ENCODE measurements at regions not wholly inside any gene's neighbourhood (a gene's known extent, or its start where the extent isn't known, plus 50 kb on each side); places are given as distances from the start of the nearest gene placed in this dataset.

DNA sequence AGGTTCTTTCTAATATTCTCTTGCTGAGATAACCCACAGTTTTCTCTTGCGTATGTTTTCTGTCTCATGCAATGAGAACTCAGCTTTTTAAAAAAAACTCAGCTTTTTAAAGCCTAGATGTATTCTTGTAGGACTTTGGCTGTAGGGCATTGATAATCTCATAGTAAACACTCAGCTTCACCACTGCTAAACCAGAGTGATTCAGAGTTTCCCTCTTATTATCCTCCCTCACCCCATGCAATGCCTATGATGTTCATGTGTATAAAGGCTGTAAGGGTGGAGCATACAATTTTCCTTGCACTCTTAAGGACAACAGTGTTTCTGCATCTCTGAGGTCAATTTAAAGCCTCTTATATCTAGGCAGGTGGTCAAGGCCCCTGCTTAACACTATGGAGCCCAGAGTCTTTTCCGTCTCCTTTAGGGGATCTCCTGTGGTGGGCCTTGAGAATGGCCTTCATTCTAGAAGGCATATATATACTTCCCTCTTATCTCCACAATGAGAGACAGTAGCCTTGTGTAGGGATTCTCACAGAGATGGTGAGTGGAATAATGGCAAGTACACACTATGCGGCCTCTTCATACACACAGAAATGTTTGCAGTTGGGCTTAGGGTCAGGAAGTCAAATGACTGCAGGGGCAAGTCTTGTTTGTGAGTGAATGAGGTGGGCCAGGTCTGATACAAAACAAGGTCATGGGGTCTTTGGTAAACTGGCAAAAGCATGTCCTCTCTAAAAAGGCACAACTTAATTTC lies 279.6 kb downstream of the HS3ST3A1 start:
- no peak for DNase-seq
- Mint-ChIP-seq H3K9me3 (no peaks in the 10 kb centered on the region), H3K4me3 (no peak overlapping the region), H3K4me1 (ENCODE audit: low read depth) (no peaks in the 10 kb centered on the region), H3K36me3 (ENCODE audit: insufficient read depth) (no peaks in the 10 kb centered on the region), H3K27me3 (ENCODE audit: low read depth) (peaks cover 3% of the 10 kb centered on the region)
- ATAC-seq = no peak

GRCh38 chr17:13320046-13320785 lies 281.5 kb downstream of the HS3ST3A1 start:
- Mint-ChIP-seq H3K27me3 (ENCODE audit: low read depth) (peaks cover 3% of the 10 kb centered on the region), H3K36me3 (ENCODE audit: insufficient read depth) (no peaks in the 10 kb centered on the region), H3K4me3 (no peak overlapping the region), H3K9me3 (no peaks in the 10 kb centered on the region), H3K4me1 (ENCODE audit: low read depth) (no peaks in the 10 kb centered on the region)
- ATAC-seq = no peak
- no peak for DNase-seq

DNA sequence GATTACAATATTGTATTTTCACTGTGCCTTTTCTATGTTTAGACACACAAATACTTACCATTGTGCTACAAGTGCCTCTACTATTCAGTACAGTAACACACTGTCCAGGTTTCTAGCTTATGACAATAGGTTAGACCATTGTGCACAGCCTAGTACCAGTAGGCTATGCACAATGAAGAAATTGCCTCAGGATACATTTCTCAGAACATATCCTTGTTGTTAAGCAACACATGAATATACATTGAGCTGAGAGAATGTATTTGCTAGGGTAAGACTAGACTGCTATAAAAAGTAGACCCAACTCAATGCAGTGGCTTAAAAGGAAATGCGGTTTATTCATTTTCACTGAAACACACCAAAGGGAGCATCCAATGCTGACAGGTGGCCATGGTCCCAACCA lies 285.1 kb downstream of the HS3ST3A1 start:
- ATAC-seq = no peak
- no peaks in the 10 kb centered on the region for H3K36me3 Mint-ChIP-seq (ENCODE audit: insufficient read depth)

DNA sequence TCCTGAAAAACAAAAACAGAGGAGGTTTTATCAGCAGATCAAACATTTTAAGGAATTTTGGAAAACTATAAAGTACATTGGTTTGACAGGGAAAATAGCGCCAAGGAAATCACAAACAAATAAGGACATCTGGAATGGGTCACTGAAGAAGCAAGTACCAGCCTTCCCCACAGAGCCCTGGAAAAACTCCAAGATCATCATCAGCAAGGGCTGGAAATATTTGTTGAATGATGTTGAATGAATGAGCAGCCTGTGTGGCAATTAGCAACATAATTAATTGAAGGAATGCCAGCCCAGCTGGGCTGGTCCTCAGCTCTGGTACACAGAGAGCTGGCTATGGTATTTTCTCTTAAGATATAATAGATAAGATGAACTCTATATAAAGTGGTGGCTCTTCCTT lies 290.4 kb downstream of the HS3ST3A1 start:
- no peaks in the 10 kb centered on the region for H3K4me1 Mint-ChIP-seq (ENCODE audit: low read depth)
- peaks cover 4% of the 10 kb centered on the region for H3K27me3 Mint-ChIP-seq (ENCODE audit: low read depth)
- H3K9me3 Mint-ChIP-seq = peaks cover 5% of the 10 kb centered on the region
- DNase-seq (no peak), ATAC-seq (no peak)
- no peaks in the 10 kb centered on the region for H3K36me3 Mint-ChIP-seq (ENCODE audit: insufficient read depth)
- no peak overlapping the region for H3K4me3 Mint-ChIP-seq

More for the DNA sequence above, 285.1 kb downstream of the HS3ST3A1 start:
- Mint-ChIP-seq H3K9me3 (no peaks in the 10 kb centered on the region), H3K27me3 (ENCODE audit: low read depth) (no peaks in the 10 kb centered on the region), H3K4me1 (ENCODE audit: low read depth) (no peaks in the 10 kb centered on the region), H3K4me3 (no peak overlapping the region)
- DNase-seq = no peak

DNA sequence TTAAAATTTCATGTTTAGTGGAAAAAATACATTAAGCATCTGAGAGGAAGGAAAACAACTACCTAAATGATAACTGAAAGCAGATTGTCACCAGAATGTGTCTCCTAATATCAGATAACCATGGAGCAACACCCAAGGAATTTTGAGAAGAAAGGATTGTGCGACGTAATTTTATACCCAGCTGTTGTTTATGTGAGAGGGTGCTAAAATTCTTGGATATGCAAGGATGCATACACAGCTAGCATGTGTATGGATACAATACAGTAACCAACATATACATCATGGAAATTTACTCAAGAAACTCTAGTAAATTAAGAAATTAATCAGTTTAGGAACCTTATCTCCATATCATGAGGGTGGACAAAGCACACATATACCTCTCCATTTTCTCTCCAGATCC lies 290.9 kb downstream of the HS3ST3A1 start:
- Mint-ChIP-seq H3K4me1 (ENCODE audit: low read depth) (no peaks in the 10 kb centered on the region), H3K4me3 (no peak overlapping the region), H3K27me3 (ENCODE audit: low read depth) (peaks cover 4% of the 10 kb centered on the region), H3K36me3 (ENCODE audit: insufficient read depth) (no peaks in the 10 kb centered on the region), H3K9me3 (peaks cover 5% of the 10 kb centered on the region)
- no peak for ATAC-seq
- DNase-seq = no peak

GRCh38 chr17:13306310-13306962 lies 288.6 kb upstream of the ELAC2 start:
- no peak overlapping the region for H3K4me3 Mint-ChIP-seq
- no peaks in the 10 kb centered on the region for H3K36me3 Mint-ChIP-seq (ENCODE audit: insufficient read depth)
- ATAC-seq = no peak
- H3K27me3 Mint-ChIP-seq (ENCODE audit: low read depth) = peaks cover 7% of the 10 kb centered on the region
- no peaks in the 10 kb centered on the region for H3K4me1 Mint-ChIP-seq (ENCODE audit: low read depth)
- no peak for DNase-seq
- peaks cover 5% of the 10 kb centered on the region for H3K9me3 Mint-ChIP-seq

DNA sequence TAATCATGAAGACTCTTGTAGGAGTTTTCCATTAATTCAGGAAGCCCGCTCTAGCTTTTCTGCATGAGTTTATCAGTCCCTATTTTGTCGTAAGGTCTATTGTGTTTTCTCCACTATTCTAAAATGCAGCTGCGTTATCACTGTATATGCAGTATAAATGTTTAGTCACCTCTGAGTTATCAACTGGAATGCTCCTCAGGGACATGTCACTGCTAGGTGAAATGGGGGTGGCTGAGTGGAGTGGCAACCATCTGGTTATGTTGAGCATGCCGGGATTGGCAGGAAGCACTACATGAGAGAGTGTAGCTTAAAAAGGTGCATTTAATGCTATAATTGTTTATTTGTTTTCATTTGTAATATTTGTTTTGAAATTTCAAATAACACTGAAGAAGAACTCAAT lies 285.2 kb upstream of the ELAC2 start:
- Mint-ChIP-seq H3K4me1 (ENCODE audit: low read depth) (no peaks in the 10 kb centered on the region), H3K27me3 (ENCODE audit: low read depth) (peaks cover 3% of the 10 kb centered on the region)

GRCh38 chr17:13302419-13302818 lies 284.6 kb upstream of the ELAC2 start:
- H3K4me3 Mint-ChIP-seq = no peak overlapping the region
- peaks cover 3% of the 10 kb centered on the region for H3K27me3 Mint-ChIP-seq (ENCODE audit: low read depth)
- no peaks in the 10 kb centered on the region for H3K4me1 Mint-ChIP-seq (ENCODE audit: low read depth)
- ATAC-seq = no peak
- DNase-seq = no peak
- H3K9me3 Mint-ChIP-seq = no peaks in the 10 kb centered on the region
- H3K36me3 Mint-ChIP-seq (ENCODE audit: insufficient read depth) = no peaks in the 10 kb centered on the region

More for the DNA sequence above, 285.2 kb upstream of the ELAC2 start:
- Mint-ChIP-seq H3K9me3 (no peaks in the 10 kb centered on the region), H3K4me3 (no peak overlapping the region), H3K36me3 (ENCODE audit: insufficient read depth) (no peaks in the 10 kb centered on the region)
- DNase-seq (no peak), ATAC-seq (no peak)

- Mint-ChIP-seq H3K36me3 (ENCODE audit: insufficient read depth) (no peaks in the 10 kb centered on the region), H3K4me3 (no peak overlapping the region), H3K27me3 (ENCODE audit: low read depth) (no peaks in the 10 kb centered on the region), H3K4me1 (ENCODE audit: low read depth) (no peaks in the 10 kb centered on the region), H3K9me3 (no peaks in the 10 kb centered on the region)
- no peak for ATAC-seq
- no peak for DNase-seq
These were observed 279.4 kb upstream of the ELAC2 start for GRCh38 chr17:13297183-13297582.

GRCh38 chr17:13293421-13293820 lies 275.6 kb upstream of the ELAC2 start:
- ATAC-seq = no peak

DNA sequence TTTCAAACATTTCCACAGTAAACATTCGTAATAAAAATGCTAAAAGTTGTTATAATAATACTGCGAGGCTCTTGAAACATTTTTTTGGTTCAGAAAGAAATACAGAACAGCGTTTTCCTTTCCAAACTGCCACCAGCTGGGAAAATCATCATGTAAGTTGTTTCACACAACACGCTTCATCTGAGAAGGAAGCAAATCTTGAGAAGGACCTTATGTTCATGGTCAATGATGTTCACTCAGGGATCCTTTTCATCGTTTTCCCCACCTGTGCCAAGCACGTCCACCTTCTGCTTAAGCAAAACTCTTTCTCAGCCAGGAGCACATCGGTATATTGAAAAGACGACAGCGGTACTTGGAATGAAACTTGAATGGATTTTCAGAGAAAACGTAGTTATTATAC lies 274.5 kb upstream of the ELAC2 start:
- ATAC-seq = no peak
- no peak overlapping the region for H3K4me3 Mint-ChIP-seq
- no peaks in the 10 kb centered on the region for H3K4me1 Mint-ChIP-seq (ENCODE audit: low read depth)

More at GRCh38 chr17:13293421-13293820, 275.6 kb upstream of the ELAC2 start:
- no peaks in the 10 kb centered on the region for H3K9me3 Mint-ChIP-seq
- no peaks in the 10 kb centered on the region for H3K4me1 Mint-ChIP-seq (ENCODE audit: low read depth)
- no peak for DNase-seq
- no peak overlapping the region for H3K4me3 Mint-ChIP-seq
- H3K36me3 Mint-ChIP-seq (ENCODE audit: insufficient read depth) = no peaks in the 10 kb centered on the region
- no peaks in the 10 kb centered on the region for H3K27me3 Mint-ChIP-seq (ENCODE audit: low read depth)

DNA sequence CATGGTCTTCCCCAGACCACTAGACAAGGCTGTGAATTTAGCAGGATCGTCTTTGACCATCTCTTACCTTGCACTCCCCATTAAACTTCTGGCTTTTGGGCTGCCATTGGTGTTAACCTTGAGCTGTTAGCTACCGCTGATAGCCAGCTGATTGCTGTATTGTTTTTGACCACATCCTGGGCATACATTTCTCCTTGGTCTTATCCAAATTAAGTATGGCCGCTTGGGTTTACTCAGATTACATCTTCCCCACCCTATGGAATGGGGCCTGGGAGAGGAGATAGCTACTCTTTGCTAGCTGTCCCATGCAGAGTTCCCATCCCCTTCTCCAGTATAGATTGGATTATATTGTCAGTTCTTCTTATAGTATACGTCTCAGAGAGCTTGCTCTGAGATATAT lies 270.4 kb upstream of the ELAC2 start:
- ATAC-seq (no peak), DNase-seq (no peak)
- H3K9me3 Mint-ChIP-seq = no peaks in the 10 kb centered on the region
- H3K36me3 Mint-ChIP-seq (ENCODE audit: insufficient read depth) = no peaks in the 10 kb centered on the region
- H3K4me1 Mint-ChIP-seq (ENCODE audit: low read depth) = no peaks in the 10 kb centered on the region
- H3K27me3 Mint-ChIP-seq (ENCODE audit: low read depth) = no peaks in the 10 kb centered on the region
- no peak overlapping the region for H3K4me3 Mint-ChIP-seq

More for the DNA sequence above, 274.5 kb upstream of the ELAC2 start:
- DNase-seq = no peak
- Mint-ChIP-seq H3K36me3 (ENCODE audit: insufficient read depth) (no peaks in the 10 kb centered on the region), H3K27me3 (ENCODE audit: low read depth) (no peaks in the 10 kb centered on the region), H3K9me3 (no peaks in the 10 kb centered on the region)

- no peaks in the 10 kb centered on the region for H3K36me3 Mint-ChIP-seq (ENCODE audit: insufficient read depth)
- no peak for ATAC-seq
These were observed 269.4 kb upstream of the ELAC2 start for GRCh38 chr17:13287226-13287625.

GRCh38 chr17:13283606-13284005 lies 265.8 kb upstream of the ELAC2 start:
- ATAC-seq = no peak
- Mint-ChIP-seq H3K27me3 (ENCODE audit: low read depth) (no peaks in the 10 kb centered on the region), H3K4me3 (no peak overlapping the region), H3K9me3 (no peaks in the 10 kb centered on the region), H3K36me3 (ENCODE audit: insufficient read depth) (no peaks in the 10 kb centered on the region), H3K4me1 (ENCODE audit: low read depth) (no peaks in the 10 kb centered on the region)
- DNase-seq = no peak

More at GRCh38 chr17:13287226-13287625, 269.4 kb upstream of the ELAC2 start:
- no peaks in the 10 kb centered on the region for H3K27me3 Mint-ChIP-seq (ENCODE audit: low read depth)
- no peaks in the 10 kb centered on the region for H3K4me1 Mint-ChIP-seq (ENCODE audit: low read depth)
- no peak for DNase-seq
- no peak overlapping the region for H3K4me3 Mint-ChIP-seq
- no peaks in the 10 kb centered on the region for H3K9me3 Mint-ChIP-seq

All from activated T-cell treated with anti-CD3 and anti-CD28 coated beads, Interleukin-2, amount 50 U/mL, for 4 hours (primary cell).